Memory B cell (primary cell): ENCODE measurements at regions not wholly inside any gene's neighbourhood (a gene's known extent, or its start where the extent isn't known, plus 50 kb on each side); places are given as distances from the start of the nearest gene placed in this dataset.

Experiments
- ATAC-seq: fragments of 150-1000 bp; cut with Tn5 transposase; 2 replicates; pipeline ENCODE4 v1.10.0; 2021; ENCODE audit warnings: low read depth, mild to moderate bottlenecking, moderate library complexity
- DNase-seq, 2 donors: peaks; one replicate each; pipeline ENCODE4 v3.0.0; 2022; ENCODE audit warnings: low spot score in 2 of 2
- H3K27ac Mint-ChIP-seq: one replicate; pipeline ENCODE4 v1.8.0; 2022; ENCODE audit warnings: mild to moderate bottlenecking, moderate library complexity, mixed read lengths
- H3K27me3 Mint-ChIP-seq: one replicate; pipeline ENCODE4 v1.8.0; 2022; ENCODE audit warnings: mixed read lengths
- H3K36me3 Mint-ChIP-seq: one replicate; pipeline ENCODE4 v1.8.0; 2022; ENCODE audit warnings: mild to moderate bottlenecking, mixed read lengths
- H3K4me1 Mint-ChIP-seq: one replicate; pipeline ENCODE4 v1.8.0; 2022; ENCODE audit warnings: mixed read lengths
- H3K4me3 Mint-ChIP-seq: one replicate; pipeline ENCODE4 v1.8.0; 2022; ENCODE audit warnings: mild to moderate bottlenecking, moderate library complexity, mixed read lengths
- H3K9me3 Mint-ChIP-seq: one replicate; pipeline ENCODE4 v1.8.0; 2022; ENCODE audit warnings: mixed read lengths

DNA sequence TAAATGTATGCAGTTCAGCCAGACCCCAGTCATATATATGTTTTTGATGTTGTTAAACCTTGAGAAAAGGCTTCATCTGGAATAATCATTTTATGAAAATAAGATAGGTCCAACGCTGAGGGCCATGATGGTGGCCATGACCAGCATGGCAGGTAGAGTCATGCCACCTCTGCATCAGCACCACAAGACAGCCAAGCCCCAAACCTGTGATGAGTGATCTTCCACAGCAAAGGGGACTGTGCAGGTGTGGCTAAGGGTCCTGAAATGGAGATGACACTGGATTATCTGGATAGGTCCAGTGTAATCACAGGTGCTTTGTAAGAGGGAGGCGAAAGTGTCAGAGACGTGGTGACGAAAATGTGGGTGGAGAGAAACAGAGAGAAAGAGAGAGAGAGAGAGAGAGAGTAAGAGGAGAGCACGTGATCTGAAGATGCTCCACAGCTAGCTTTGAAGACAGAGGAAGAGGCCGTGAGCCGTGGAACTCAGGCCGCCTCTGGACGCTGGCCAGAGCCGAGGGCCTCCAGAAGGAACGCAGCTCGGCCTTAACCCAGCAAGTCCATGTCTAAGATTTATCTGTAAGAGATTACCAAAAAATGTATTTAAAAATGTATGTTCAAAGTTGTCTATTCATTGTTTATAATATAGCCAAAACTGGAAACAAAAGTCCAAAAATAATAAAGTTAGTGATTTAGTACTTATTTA is 304.4 kb upstream of the SHH start:
- Mint-ChIP-seq H3K4me1 (no peaks in the 10 kb centered on the region), H3K27me3 (peaks cover 2% of the 10 kb centered on the region), H3K4me3 (no peak overlapping the region), H3K27ac (no peak overlapping the region), H3K36me3 (no peaks in the 10 kb centered on the region), H3K9me3 (peaks cover 3% of the 10 kb centered on the region)
- ATAC-seq (no peak), DNase-seq (no peak)

DNA sequence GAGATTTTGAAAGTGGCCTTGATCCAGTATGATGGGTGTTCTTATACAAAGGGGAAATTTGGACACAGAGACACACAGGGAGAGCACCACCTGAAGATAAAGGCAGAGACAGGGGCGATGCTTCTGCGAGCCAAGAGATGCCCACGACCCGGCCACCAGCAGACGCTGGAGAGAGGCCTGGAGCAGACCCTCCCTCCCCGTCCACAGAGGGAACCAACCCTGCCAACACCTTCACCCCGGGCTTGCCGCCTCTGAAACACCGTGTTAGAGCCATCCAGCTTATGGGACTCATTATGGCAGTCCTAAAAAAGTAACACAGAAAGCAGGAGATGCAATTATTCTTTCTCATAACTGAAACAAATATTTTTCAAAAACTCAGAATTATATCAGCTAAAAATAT is 303.3 kb upstream of the SHH start:
- H3K36me3 Mint-ChIP-seq = no peaks in the 10 kb centered on the region
- H3K27me3 Mint-ChIP-seq = peaks cover 5% of the 10 kb centered on the region
- no peak overlapping the region for H3K27ac Mint-ChIP-seq
- H3K9me3 Mint-ChIP-seq = peaks cover 3% of the 10 kb centered on the region
- ATAC-seq (no peak), DNase-seq (no peak)
- H3K4me1 Mint-ChIP-seq = no peaks in the 10 kb centered on the region
- H3K4me3 Mint-ChIP-seq = no peak overlapping the region

DNA sequence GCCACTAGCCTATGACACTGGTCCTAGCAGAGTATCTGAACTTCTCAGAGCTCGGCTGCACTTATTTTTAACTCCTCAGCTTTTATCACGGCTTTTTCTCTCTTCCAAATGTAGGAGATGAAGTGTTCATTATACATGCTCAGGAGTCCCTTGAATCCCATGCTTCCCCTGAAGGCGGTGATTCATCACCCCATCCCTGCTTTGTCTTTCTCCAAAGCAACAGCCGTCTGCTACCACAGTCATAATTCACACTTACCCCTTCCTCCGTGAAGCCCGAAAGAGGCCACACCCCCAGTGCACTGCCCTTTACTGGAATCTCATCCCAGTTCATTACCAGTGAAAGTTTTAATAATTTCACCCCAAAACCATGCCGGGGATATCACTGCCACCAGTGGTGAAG is 301.5 kb upstream of the SHH start:
- Mint-ChIP-seq H3K4me1 (no peaks in the 10 kb centered on the region), H3K9me3 (peaks cover 3% of the 10 kb centered on the region), H3K36me3 (no peaks in the 10 kb centered on the region), H3K27ac (no peak overlapping the region), H3K27me3 (peaks cover 5% of the 10 kb centered on the region), H3K4me3 (no peak overlapping the region)
- ATAC-seq = no peak
- DNase-seq = no peak

DNA sequence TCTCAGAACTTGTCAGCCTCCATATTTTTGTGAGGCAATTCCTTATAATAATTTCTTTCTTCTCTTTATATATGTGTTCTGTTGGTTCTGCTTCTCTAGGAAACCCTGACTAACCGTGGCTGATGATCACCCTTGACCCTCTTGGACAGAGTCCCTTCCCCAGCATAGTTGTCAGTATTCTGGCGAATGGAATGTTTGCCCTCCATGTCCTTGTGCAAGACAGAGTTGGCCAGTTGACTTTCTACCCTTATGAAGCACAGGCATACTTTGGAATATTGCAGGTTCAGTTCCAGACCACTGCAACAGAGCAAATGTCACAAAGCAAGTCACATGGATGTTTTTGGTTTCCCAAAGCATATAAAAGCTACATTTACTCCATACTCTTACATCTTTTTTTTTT is 297.7 kb upstream of the SHH start:
- H3K9me3 Mint-ChIP-seq = peaks cover 1% of the 10 kb centered on the region
- ATAC-seq (no peak), DNase-seq (no peak)
- no peak overlapping the region for H3K4me3 Mint-ChIP-seq
- H3K27ac Mint-ChIP-seq = no peak overlapping the region
- peaks cover 5% of the 10 kb centered on the region for H3K27me3 Mint-ChIP-seq
- no peaks in the 10 kb centered on the region for H3K36me3 Mint-ChIP-seq
- no peaks in the 10 kb centered on the region for H3K4me1 Mint-ChIP-seq

DNA sequence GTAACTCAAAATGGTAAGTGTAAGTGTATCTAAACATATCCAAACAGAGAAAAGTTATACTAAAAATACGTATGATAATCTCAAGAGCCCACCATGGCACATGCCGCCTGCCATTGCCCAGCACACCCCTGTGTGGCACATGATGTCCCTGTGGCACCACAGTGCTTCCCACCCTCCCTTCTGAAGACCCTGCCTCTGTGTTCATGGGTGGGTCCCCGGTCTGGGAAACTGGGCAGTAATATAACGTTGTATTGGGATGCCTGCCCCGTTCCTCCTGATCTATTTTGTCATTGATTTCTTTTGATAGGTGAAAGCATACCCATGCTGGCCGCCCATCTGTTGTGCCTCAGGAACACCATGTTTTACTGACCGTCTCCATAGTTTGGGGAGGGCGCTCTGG is 296.8 kb upstream of the SHH start:
- ATAC-seq (no peak), DNase-seq (no peak)
- Mint-ChIP-seq H3K27me3 (peaks cover 5% of the 10 kb centered on the region), H3K27ac (no peak overlapping the region), H3K36me3 (no peaks in the 10 kb centered on the region), H3K9me3 (peaks cover under 1% of the 10 kb centered on the region), H3K4me3 (no peak overlapping the region), H3K4me1 (no peaks in the 10 kb centered on the region)

DNA sequence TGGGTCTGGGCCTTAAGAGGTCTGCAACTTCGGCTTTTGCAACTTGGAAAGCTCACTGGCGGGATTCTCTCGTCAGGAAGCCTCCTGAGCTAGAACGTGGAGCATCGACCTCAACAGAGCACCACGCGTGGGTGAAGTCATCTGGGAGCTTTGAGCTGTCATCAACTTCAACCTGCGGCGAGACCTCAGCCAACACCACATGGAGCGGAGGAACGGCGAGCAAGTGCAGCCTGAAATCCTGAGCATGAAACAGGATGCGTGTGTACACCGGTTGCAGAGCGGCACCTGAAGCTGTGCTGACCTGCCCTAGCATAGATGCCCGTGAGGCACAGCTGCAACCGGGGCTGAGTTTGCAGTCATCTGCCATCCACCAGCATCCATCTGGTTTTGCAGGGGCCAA is 295.7 kb upstream of the SHH start:
- H3K27me3 Mint-ChIP-seq = peaks cover 3% of the 10 kb centered on the region
- no peak for ATAC-seq
- no peak overlapping the region for H3K4me3 Mint-ChIP-seq
- no peaks in the 10 kb centered on the region for H3K4me1 Mint-ChIP-seq
- H3K36me3 Mint-ChIP-seq = no peaks in the 10 kb centered on the region
- no peak for DNase-seq
- H3K9me3 Mint-ChIP-seq = no peaks in the 10 kb centered on the region
- H3K27ac Mint-ChIP-seq = no peak overlapping the region

DNA sequence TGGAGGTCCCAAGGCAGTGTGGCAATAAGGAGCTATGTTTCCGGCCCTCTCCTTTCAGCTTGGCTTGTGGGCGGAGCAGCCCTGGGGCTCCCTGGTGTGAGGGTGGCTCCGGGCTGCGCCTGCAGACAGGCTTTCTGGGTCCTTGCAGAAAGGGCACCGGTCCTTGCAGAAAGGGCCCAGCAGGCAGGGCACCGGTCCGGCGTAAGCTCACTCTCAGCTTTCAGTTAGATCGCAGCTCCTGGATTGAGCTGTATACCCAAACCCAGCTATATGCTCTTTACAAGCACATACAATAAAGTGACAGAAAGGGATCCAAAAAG is 293.8 kb upstream of the SHH start:
- no peak for DNase-seq
- Mint-ChIP-seq H3K36me3 (no peaks in the 10 kb centered on the region), H3K4me1 (no peaks in the 10 kb centered on the region), H3K27me3 (no peaks in the 10 kb centered on the region), H3K4me3 (no peak overlapping the region), H3K27ac (no peak overlapping the region), H3K9me3 (no peaks in the 10 kb centered on the region)
- no peak for ATAC-seq

DNA sequence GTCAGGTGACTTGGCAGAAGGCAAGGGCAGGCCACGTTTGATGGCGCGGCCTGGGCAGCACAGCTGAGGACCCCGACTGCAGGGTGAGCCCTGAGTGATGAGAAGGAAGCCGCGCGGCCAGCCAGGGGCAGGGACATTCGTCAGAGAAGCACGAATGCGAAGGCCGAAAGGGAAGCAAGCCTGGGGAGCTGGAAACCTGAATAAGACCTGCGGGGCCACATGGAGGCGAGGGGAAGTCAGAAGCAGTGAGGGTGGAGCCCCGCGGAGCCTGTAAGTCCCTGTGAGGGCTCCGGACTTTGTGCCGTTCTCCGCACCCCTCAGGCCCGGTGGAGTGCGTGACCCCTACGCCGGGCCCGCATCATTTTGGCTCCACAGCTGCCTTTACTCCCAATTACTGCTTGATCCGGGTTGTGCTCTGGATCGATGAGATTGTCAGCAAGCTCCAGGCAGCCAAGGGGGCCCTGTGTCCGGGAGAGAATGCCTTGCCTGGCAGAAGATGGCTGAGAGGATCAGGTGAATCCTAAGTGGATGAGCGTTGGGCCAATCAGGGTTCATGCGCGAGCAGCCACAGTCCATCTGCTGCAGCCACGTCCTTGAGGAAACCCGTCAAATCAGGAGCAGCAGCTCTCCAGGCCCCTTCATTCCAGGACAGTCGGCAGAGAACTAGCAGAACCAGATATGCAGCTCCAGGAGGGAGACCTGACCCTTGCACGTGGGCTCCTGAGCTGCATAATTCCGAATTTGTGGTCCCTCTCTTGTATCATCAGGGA is 293.3 kb upstream of the SHH start:
- Mint-ChIP-seq H3K4me3 (no peak overlapping the region), H3K27me3 (no peaks in the 10 kb centered on the region)

DNA sequence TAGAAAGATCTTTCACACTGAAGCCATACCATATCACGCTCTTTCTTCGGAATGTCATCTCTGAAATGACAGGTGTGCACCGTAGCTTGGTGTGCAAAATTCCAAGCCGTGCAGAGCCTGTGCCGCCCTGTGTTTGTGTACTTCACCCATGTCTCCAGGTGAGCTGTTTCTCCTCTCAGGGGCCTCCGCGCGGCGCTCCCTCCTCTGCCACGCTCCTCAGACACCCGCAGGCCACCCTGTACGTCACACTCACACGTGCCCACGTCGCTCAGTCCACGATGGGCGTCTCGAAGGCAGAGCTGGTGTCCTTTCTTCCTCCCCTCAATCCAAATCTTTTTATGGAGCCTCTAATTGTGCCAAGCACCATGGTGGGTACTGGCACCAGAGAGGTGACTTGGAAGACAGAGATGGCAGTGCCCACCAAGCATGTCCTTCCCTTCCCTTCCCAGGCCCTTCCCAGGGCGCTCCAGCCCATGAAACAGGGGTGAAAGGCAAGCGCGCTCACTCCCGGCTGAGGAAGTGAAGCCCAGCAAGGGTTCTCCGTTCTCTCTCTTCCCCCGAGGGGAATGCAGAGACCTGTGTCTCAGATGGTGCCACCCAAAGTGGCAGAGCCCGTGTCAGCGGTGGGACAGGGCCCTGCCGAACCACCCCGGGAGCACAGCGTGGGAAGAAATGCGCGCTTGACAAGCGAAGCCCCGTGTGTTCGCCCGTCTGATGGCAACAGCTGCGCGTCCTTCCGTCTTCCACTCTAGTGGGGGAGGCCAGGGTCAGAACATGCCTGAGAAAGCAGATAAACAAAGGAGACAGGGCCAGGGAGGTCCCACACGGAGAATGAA is 292.5 kb upstream of the SHH start:
- no peaks in the 10 kb centered on the region for H3K4me1 Mint-ChIP-seq
- no peaks in the 10 kb centered on the region for H3K36me3 Mint-ChIP-seq
- no peak overlapping the region for H3K4me3 Mint-ChIP-seq
- DNase-seq (no peak), ATAC-seq (no peak)
- H3K9me3 Mint-ChIP-seq = no peaks in the 10 kb centered on the region
- H3K27me3 Mint-ChIP-seq = no peaks in the 10 kb centered on the region
- no peak overlapping the region for H3K27ac Mint-ChIP-seq

More for the DNA sequence above, 293.3 kb upstream of the SHH start:
- Mint-ChIP-seq H3K27ac (no peak overlapping the region), H3K36me3 (no peaks in the 10 kb centered on the region), H3K4me1 (no peaks in the 10 kb centered on the region), H3K9me3 (no peaks in the 10 kb centered on the region)
- ATAC-seq (no peak), DNase-seq (no peak)

DNA sequence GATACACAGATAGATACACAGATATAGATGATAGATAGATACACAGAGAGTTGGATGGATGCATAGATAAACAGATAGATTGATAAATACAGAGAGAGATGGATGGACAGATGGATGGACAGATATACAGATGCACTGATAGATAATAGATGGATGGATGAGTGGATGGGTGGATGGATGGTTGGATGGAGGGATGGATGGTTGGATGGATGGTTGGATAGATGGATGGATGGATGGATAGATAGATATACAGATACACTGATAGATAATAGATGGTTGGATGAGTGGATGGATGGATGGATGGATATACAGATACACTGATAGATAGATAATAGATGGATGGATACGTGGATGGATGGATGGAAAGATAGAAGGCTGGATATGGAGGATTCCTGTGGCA is 290.0 kb upstream of the SHH start:
- Mint-ChIP-seq H3K9me3 (no peaks in the 10 kb centered on the region), H3K36me3 (no peaks in the 10 kb centered on the region), H3K27ac (no peak overlapping the region), H3K4me3 (no peak overlapping the region), H3K27me3 (no peaks in the 10 kb centered on the region), H3K4me1 (no peaks in the 10 kb centered on the region)
- no peak for ATAC-seq
- no peak for DNase-seq

DNA sequence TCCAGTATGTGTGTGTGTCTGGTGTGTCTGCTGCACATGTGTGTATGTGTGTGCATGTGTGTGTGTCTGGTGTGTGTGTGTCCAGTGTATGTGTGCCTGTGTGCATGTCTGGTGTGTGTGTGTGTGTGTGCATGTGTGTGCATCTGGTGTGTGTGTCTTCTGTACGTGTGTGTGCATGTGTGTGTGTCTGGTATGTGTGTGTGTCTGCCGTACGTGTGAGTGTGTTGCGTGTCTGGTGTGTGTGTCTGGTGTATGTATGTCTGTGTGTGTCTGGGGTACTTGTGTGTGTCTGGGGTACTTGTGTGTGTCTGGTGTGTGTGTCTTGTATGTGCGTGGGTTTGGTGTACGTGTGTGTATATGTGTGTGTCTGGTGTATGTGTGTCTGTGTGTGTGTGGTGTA is 289.1 kb upstream of the SHH start:
- ATAC-seq (no peak), DNase-seq (no peak)
- Mint-ChIP-seq H3K4me3 (no peak overlapping the region), H3K4me1 (no peaks in the 10 kb centered on the region), H3K27me3 (no peaks in the 10 kb centered on the region), H3K9me3 (no peaks in the 10 kb centered on the region), H3K36me3 (no peaks in the 10 kb centered on the region), H3K27ac (no peak overlapping the region)

DNA sequence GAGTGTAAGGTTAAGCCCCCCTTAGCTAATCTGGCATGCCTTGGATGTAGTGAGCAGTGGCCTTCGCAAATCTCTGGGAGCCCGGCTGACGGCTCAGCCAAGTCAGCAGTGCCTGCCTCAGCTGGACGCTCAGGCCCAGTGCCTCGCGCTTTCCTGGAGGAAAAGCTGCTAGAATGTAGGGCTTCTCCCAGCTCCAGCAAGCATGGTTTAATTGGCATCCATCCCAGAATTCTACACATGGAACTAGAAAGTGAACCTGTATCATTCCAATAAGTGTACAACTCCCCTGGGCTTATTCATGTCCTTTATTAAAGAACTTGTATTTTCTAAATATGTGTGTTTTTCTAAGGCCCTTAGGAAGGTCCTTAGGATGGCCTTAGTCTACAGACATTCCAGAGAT is 287.8 kb upstream of the SHH start:
- no peaks in the 10 kb centered on the region for H3K36me3 Mint-ChIP-seq
- DNase-seq (no peak), ATAC-seq (no peak)
- no peak overlapping the region for H3K27ac Mint-ChIP-seq
- no peak overlapping the region for H3K4me3 Mint-ChIP-seq
- H3K9me3 Mint-ChIP-seq = no peaks in the 10 kb centered on the region
- no peaks in the 10 kb centered on the region for H3K4me1 Mint-ChIP-seq
- H3K27me3 Mint-ChIP-seq = peaks cover 1% of the 10 kb centered on the region

DNA sequence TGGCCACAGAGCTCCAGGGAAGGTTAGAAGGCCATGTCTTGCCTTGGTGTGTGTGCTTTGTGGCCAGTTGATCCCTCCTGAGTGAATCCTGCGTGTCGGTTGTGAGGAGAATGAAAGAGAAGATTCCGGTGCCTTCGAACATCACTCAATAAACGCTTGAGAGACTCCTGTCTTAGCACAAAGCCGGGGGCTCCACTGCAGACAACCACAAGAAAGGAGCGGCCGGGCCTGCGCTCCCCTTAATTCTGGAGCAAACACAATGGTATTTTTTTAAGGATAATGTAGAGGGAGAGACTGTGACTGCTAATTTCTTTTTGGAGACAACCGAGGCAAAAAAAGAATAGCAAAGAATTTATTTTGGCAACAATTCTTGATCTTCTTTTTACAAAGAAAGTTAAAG is 286.8 kb upstream of the SHH start:
- Mint-ChIP-seq H3K4me3 (no peak overlapping the region), H3K27ac (no peak overlapping the region), H3K9me3 (no peaks in the 10 kb centered on the region), H3K27me3 (peaks cover 2% of the 10 kb centered on the region), H3K4me1 (no peaks in the 10 kb centered on the region), H3K36me3 (no peaks in the 10 kb centered on the region)
- ATAC-seq (no peak), DNase-seq (no peak)

DNA sequence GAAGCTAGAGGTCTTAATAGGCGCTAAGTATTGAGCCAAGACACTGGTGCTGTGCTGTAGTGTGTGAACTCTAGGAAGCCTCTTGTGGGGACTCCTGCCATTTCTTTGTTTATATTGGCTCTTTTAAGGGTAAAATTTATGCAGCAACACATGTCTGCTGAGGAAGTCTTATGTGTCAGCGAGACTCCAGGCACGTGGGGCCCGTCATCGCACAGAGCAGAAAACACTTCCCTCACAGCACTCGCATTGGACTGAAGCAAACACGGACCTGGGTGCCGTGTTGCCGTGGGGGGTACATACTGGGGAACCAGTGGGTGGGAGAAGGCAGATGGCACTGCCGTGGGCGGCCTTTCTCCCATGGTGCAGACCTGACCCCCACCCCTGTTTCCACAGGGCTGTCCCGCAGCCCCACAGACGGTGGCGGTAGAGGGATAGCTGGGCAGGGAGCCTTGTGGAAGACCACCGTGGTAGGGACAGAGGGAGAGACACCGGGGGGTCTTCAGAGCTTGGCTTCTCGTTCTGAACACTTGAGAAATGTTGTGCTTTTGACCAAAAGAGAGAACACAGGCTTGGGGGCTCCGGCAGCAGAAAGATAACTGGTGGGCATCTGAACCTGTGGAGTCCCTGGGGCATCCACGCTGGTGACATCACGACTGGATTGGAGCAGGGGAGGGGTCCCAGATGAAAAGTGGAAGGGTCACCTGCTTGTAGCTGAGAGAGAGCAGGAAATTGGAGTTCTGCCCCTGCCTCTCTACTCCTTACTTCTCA is 284.7 kb upstream of the SHH start:
- no peaks in the 10 kb centered on the region for H3K9me3 Mint-ChIP-seq
- no peaks in the 10 kb centered on the region for H3K36me3 Mint-ChIP-seq
- DNase-seq = no peak
- H3K27ac Mint-ChIP-seq = no peak overlapping the region
- peaks cover 8% of the 10 kb centered on the region for H3K27me3 Mint-ChIP-seq
- H3K4me1 Mint-ChIP-seq = no peaks in the 10 kb centered on the region
- no peak overlapping the region for H3K4me3 Mint-ChIP-seq
- no peak for ATAC-seq
